Heart right ventricle (tissue), 16 donors: ENCODE measurements at regions not wholly inside any gene's neighbourhood (a gene's known extent, or its start where the extent isn't known, plus 50 kb on each side); places are given as distances from the start of the nearest gene placed in this dataset.

Source experiments
- ATAC-seq, 8 donors: fragments of 200-7000 bp; cut with Tn5 transposase; one replicate each; pipeline ENCODE4 v1.9.1; 2020; ENCODE audit warnings: mild to moderate bottlenecking in 8 of 8, moderate library complexity in 8 of 8, moderate number of reproducible peaks in 1 of 8
- DNase-seq, 2 donors: peaks; one replicate each; pipeline ENCODE4 v3.0.0-alpha.2; 2020
- H3K27ac ChIP-seq, 10 donors: fragments of 200-600 bp; sonication (generic) in 2 of 10; one replicate each; pipeline versions ENCODE4 v1.5.0 to v1.8.0; 2020 to 2022; ENCODE audit warnings: mild to moderate bottlenecking in 3 of 10
- H3K27me3 ChIP-seq, 7 donors: fragments of 200-600 bp; one replicate each; pipeline ENCODE4 v1.8.0; 2021 to 2022; ENCODE audit warnings: mild to moderate bottlenecking in 2 of 7
- H3K36me3 ChIP-seq, 9 donors: fragments of 200-600 bp; sonication (generic) in 1 of 9; one replicate each; pipeline versions ENCODE4 v1.5.0 to v1.8.0; 2020 to 2022; ENCODE audit warnings: mild to moderate bottlenecking in 2 of 9
- H3K4me1 ChIP-seq, 9 donors: fragments of 200-600 bp; sonication (generic) in 1 of 9; one replicate each; pipeline versions ENCODE4 v1.5.0 to v1.8.0; 2020 to 2022; ENCODE audit warnings: mild to moderate bottlenecking in 4 of 9
- H3K4me3 ChIP-seq, 10 donors: fragments of 200-600 bp; sonication (generic) in 2 of 10; one replicate each; pipeline versions ENCODE4 v1.5.0 to v1.8.0; 2020 to 2022; ENCODE audit warnings: mild to moderate bottlenecking in 7 of 10, moderate library complexity in 2 of 10
- H3K9me3 ChIP-seq, 11 donors: fragments of 200-600 bp in 10 of 11; sonication (generic) in 2 of 11; one replicate each; pipeline versions ENCODE4 v1.5.0 to v1.8.0; 2013 to 2022; ENCODE audit warnings: mild to moderate bottlenecking in 2 of 11, control low read depth in 1 of 11, moderate library complexity in 1 of 11
- CTCF ChIP-seq, 9 donors: fragments of 200-600 bp; sonication (generic) in 2 of 9; IDR thresholded peaks; one replicate each; pipeline versions ENCODE4 v1.5.0 to v1.8.0; 2021 to 2022; ENCODE audit warnings: antibody characterized with exemption in 9 of 9, mild to moderate bottlenecking in 5 of 9, moderate library complexity in 1 of 9
- WGBS, 2 donors: extraction: QIAGEN DNeasy Blood & Tissue Kit; methylation state at CpG; one replicate each; pipeline ENCODE4 v1.1.7; 2013; ENCODE audit warnings: inconsistent platforms in 1 of 2; 5-methylcytosine and 5-hydroxymethylcytosine counted together
- intact Hi-C, 10 donors: fragments of 100-400 bp; cut with DNase I; formaldehyde crosslinking; loops; one replicate each; pipeline versions ENCODE4 v1.11.1 to v1.14.2; 2022
- donor health status: Arrhythmogenic right ventricular cardiomyopathy.
- donor health status: ischemic (EF 13 %, LVEDD 7.1; RV severe dilation, severe dysfunction).
- donor health status: healthy with polysubstance abuse.
- donor health status: DM: no; HTN: yes; CAD: no.
- donor health status: DM: no; HTN: no; CAD: no.
- donor health status: ischemic (EF 25% LVEDD 6.9; RV normal size, moderate dysfunction).
- donor health status: ischemic (EF 25% LVEDD 5.7; RV mildly dilated, moderate dysfunction).
- donor health status: healthy.
- donor health status: DM: yes; HTN: yes; CAD: no.
- donor health status: Ischemic cardiomyopathy.
- donor health status: ischemic (EF 35%, LVEDD 5.7; RV mildly dilated, moderate dysfunction).
- donor health status: nonischemic (EF 11% LVEDD 7.7; RV severe dilation, severe dysfunction).
- donor health status: DM: yes; HTN: yes; CAD: no.
- donor health status: PGD.
- donor health status: ischemic (EF 29% LVEDD 5.4; RV normal size, mild dysfunction).
- donor health status: nonischemic (EF 23%, LVEDD 6.1; RV moderate dilation, normal function).

GRCh38 chr7:28343462-28343861 lies 68.9 kb upstream of the CREB5 start:
- no peak overlapping the region for H3K27ac ChIP-seq
- no peak overlapping the region for H3K4me3 ChIP-seq
- intact Hi-C loops, result no loop called here
- ATAC-seq (no peak), DNase-seq (no peak)
- H3K4me1 ChIP-seq, result peaks cover 0 to 13% (median 0%) of the 10 kb centered on the region in 9 donors
- 98 to 100% methylated on average over 1 of the region's 1 CpG for WGBS, 2 donors
- no peak for TF ChIP-seq CTCF (IDR thresholded peaks at IDR 0.05)
- no peaks in the 10 kb centered on the region for H3K27me3 ChIP-seq
- no peaks in the 10 kb centered on the region for H3K9me3 ChIP-seq
- no peaks in the 10 kb centered on the region for H3K36me3 ChIP-seq

GRCh38 chr7:28346256-28346655 lies 66.1 kb upstream of the CREB5 start:
- ATAC-seq (no peak), DNase-seq (no peak)
- intact Hi-C loops, result no loop called here
- peaks cover 0 to 2% (median 0%) of the 10 kb centered on the region in 7 donors for H3K27me3 ChIP-seq
- TF ChIP-seq CTCF (IDR thresholded peaks at IDR 0.05), result no peak
- H3K9me3 ChIP-seq, result no peaks in the 10 kb centered on the region
- H3K27ac ChIP-seq, result no peak overlapping the region
- peaks cover 0 to 19% (median 3%) of the 10 kb centered on the region in 9 donors for H3K4me1 ChIP-seq
- H3K4me3 ChIP-seq, result no peak overlapping the region
- 67 to 70% methylated on average over 1 of the region's 1 CpG for WGBS, 2 donors
- H3K36me3 ChIP-seq, result no peaks in the 10 kb centered on the region

- 73 to 76% methylated on average over 3 of the region's 3 CpGs for WGBS, 2 donors
- H3K36me3 ChIP-seq, result no peaks in the 10 kb centered on the region
- peaks cover 0 to 19% (median 3%) of the 10 kb centered on the region in 9 donors for H3K4me1 ChIP-seq
- H3K27me3 ChIP-seq, result peaks cover 0 to 6% (median 0%) of the 10 kb centered on the region in 7 donors
- no peaks in the 10 kb centered on the region for H3K9me3 ChIP-seq
- no peak for DNase-seq
- no peak for TF ChIP-seq CTCF (IDR thresholded peaks at IDR 0.05)
- no peak for ATAC-seq
- intact Hi-C loops, result no loop called here
- H3K4me3 ChIP-seq, result no peak overlapping the region
- H3K27ac ChIP-seq, result peak overlapping the region in 2 of 10 donors; percentile 38 to 73
Observed at GRCh38 chr7:28346676-28347363, 65.5 kb upstream of the CREB5 start.

GRCh38 chr7:28347475-28348318 lies 64.6 kb upstream of the CREB5 start:
- intact Hi-C loops, result no loop called here
- peak overlapping the region in 9 of 10 donors; percentile 16 to 81 (median 61) for H3K27ac ChIP-seq
- DNase-seq, result peak in 1 of 2 donors; percentile 35

More at GRCh38 chr7:28347475-28348318, 64.6 kb upstream of the CREB5 start:
- Histone ChIP-seq H3K9me3 (no peaks in the 10 kb centered on the region), H3K4me3 (no peak overlapping the region), H3K27me3 (peaks cover 0 to 6% (median 0%) of the 10 kb centered on the region in 7 donors), H3K4me1 (peaks cover 0 to 27% (median 3%) of the 10 kb centered on the region in 9 donors), H3K36me3 (no peaks in the 10 kb centered on the region)
- WGBS, 2 donors, result 38 to 47% methylated on average over 12 of the region's 12 CpGs
- TF ChIP-seq CTCF (IDR thresholded peaks at IDR 0.05), result no peak
- ATAC-seq, result peak; percentile 81 to 90 (median 85)
